ENCODE measurements at regions not wholly inside any gene's neighbourhood (a gene's known extent, or its start where the extent isn't known, plus 50 kb on each side); places are given as distances from the start of the nearest gene placed in this dataset.

- Histone ChIP-seq H3K9me3 (ENCODE audit: control insufficient read depth, low read depth, low read length) (no peaks in the 10 kb centered on the region), H3K79me2 (ENCODE audit: control insufficient read depth, insufficient read depth, low read length) (no peaks in the 10 kb centered on the region), H2AFZ (ENCODE audit: control insufficient read depth, low read length) (no peak overlapping the region), H3K27ac (ENCODE audit: control insufficient read depth, insufficient read depth, low read length) (no peak overlapping the region), H3K4me1 (ENCODE audit: control insufficient read depth, extremely low read depth, insufficient read depth, low read length) (no peaks in the 10 kb centered on the region), H3K9ac (ENCODE audit: control insufficient read depth, extremely low read depth, insufficient read depth, low read length) (no peak overlapping the region), H3K9me1 (ENCODE audit: control insufficient read depth, extremely low read depth, insufficient read depth, low read length) (no peaks in the 10 kb centered on the region), H3K4me3 (ENCODE audit: control insufficient read depth in 2 of 3, extremely low read depth in 1 of 3, insufficient read depth in 2 of 3, low read depth in 1 of 3, low read length in 3 of 3) (no peak overlapping the region), H3K36me3 (ENCODE audit: control insufficient read depth in 2 of 2, extremely low read depth in 1 of 2, insufficient read depth in 2 of 2, low read length in 2 of 2) (no peaks in the 10 kb centered on the region), H3K27me3 (ENCODE audit: control insufficient read depth, extremely low read depth, insufficient read depth, low read length) (no peaks in the 10 kb centered on the region), H4K20me1 (ENCODE audit: control insufficient read depth, extremely low read depth, insufficient read depth, low read length) (no peaks in the 10 kb centered on the region), H3K4me2 (ENCODE audit: control insufficient read depth, extremely low read depth, insufficient read depth, low read depth, low read length) (no peak overlapping the region)
- TF ChIP-seq, protein P1, sequence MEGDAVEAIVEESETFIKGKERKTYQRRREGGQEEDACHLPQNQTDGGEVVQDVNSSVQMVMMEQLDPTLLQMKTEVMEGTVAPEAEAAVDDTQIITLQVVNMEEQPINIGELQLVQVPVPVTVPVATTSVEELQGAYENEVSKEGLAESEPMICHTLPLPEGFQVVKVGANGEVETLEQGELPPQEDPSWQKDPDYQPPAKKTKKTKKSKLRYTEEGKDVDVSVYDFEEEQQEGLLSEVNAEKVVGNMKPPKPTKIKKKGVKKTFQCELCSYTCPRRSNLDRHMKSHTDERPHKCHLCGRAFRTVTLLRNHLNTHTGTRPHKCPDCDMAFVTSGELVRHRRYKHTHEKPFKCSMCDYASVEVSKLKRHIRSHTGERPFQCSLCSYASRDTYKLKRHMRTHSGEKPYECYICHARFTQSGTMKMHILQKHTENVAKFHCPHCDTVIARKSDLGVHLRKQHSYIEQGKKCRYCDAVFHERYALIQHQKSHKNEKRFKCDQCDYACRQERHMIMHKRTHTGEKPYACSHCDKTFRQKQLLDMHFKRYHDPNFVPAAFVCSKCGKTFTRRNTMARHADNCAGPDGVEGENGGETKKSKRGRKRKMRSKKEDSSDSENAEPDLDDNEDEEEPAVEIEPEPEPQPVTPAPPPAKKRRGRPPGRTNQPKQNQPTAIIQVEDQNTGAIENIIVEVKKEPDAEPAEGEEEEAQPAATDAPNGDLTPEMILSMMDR (optimal IDR thresholded peaks at IDR 0.05 in 1 of 3, IDR thresholded peaks at IDR 0.05 in 1 of 3, conservative IDR thresholded peaks at IDR 0.05 in 1 of 3; ENCODE audit: extremely low read depth in 1 of 3, insufficient read depth in 2 of 3, low read length in 3 of 3): no peak
- no peak for TF ChIP-seq EZH2 (IDR thresholded peaks at IDR 0.05; ENCODE audit: low read length)
- FAIRE-seq (no peak), DNase-seq (ENCODE audit: low read depth, low spot score) (no peak)
- dilution Hi-C loops (cut with MboI; ENCODE audit: extremely low pct_ligation_motif_present, low sequenced_read_pairs): no loop called here
Observed at GRCh38 chrX:137245183-137245582, 211.4 kb upstream of the GPR101 start.

- Histone ChIP-seq H3K4me3 (ENCODE audit: control insufficient read depth in 2 of 3, extremely low read depth in 1 of 3, insufficient read depth in 2 of 3, low read depth in 1 of 3, low read length in 3 of 3) (no peak overlapping the region), H3K36me3 (ENCODE audit: control insufficient read depth in 2 of 2, extremely low read depth in 1 of 2, insufficient read depth in 2 of 2, low read length in 2 of 2) (no peaks in the 10 kb centered on the region), H3K27me3 (ENCODE audit: control insufficient read depth, extremely low read depth, insufficient read depth, low read length) (no peaks in the 10 kb centered on the region), H2AFZ (ENCODE audit: control insufficient read depth, low read length) (no peak overlapping the region), H3K9me1 (ENCODE audit: control insufficient read depth, extremely low read depth, insufficient read depth, low read length) (no peaks in the 10 kb centered on the region), H3K4me1 (ENCODE audit: control insufficient read depth, extremely low read depth, insufficient read depth, low read length) (no peaks in the 10 kb centered on the region), H3K9ac (ENCODE audit: control insufficient read depth, extremely low read depth, insufficient read depth, low read length) (no peak overlapping the region), H3K79me2 (ENCODE audit: control insufficient read depth, insufficient read depth, low read length) (no peaks in the 10 kb centered on the region), H4K20me1 (ENCODE audit: control insufficient read depth, extremely low read depth, insufficient read depth, low read length) (no peaks in the 10 kb centered on the region), H3K9me3 (ENCODE audit: control insufficient read depth, low read depth, low read length) (no peaks in the 10 kb centered on the region), H3K4me2 (ENCODE audit: control insufficient read depth, extremely low read depth, insufficient read depth, low read depth, low read length) (no peak overlapping the region), H3K27ac (ENCODE audit: control insufficient read depth, insufficient read depth, low read length) (no peak overlapping the region)
- dilution Hi-C loops (cut with MboI; ENCODE audit: extremely low pct_ligation_motif_present, low sequenced_read_pairs): no loop called here
- FAIRE-seq (no peak), DNase-seq (ENCODE audit: low read depth, low spot score) (no peak)
- TF ChIP-seq EZH2 (IDR thresholded peaks at IDR 0.05; ENCODE audit: low read length): no peak
Observed at GRCh38 chrX:137236837-137237236, 203.0 kb upstream of the GPR101 start.

DNA sequence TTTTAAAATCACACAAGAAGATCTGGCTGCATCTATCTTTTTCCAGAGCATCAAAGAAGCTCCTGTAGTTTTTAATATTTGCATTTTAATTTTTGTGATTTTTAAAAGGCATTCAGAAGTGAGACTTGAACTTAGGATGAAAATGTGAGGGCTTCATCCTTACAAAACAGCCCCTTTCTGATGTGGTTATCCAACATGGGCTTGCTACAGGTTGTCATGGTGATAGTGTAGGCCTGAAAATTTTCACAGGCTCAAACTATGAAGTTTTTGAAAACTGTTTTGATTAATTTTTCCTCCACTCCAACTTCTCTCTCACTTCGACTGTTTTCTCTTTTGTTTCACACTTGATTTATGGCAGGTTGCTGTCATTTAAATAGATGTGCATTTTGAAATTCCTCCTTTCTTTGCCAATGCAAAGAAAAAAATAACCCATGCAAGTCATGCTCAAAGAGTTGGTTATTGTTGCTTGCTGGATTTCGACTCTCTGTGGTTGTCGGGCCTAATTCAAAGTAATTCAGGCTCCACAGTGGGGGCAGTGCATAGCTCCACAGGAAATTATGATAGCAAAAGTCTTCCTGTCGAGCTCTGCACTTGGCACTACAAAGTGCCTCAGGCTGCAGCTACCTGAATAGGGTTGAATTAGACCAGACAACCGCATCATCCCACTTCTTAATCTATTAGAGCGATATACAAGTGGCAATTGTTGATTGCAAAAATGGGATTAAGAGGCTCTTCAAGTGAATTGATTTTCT is 201.0 kb upstream of the GPR101 start:
- Histone ChIP-seq H3K4me2 (ENCODE audit: control insufficient read depth, extremely low read depth, insufficient read depth, low read depth, low read length) (no peak overlapping the region), H3K9ac (ENCODE audit: control insufficient read depth, extremely low read depth, insufficient read depth, low read length) (no peak overlapping the region), H3K27me3 (ENCODE audit: control insufficient read depth, extremely low read depth, insufficient read depth, low read length) (no peaks in the 10 kb centered on the region), H3K9me3 (ENCODE audit: control insufficient read depth, low read depth, low read length) (no peaks in the 10 kb centered on the region), H3K79me2 (ENCODE audit: control insufficient read depth, insufficient read depth, low read length) (no peaks in the 10 kb centered on the region), H2AFZ (ENCODE audit: control insufficient read depth, low read length) (no peak overlapping the region), H3K4me3 (ENCODE audit: control insufficient read depth in 2 of 3, extremely low read depth in 1 of 3, insufficient read depth in 2 of 3, low read depth in 1 of 3, low read length in 3 of 3) (no peak overlapping the region), H3K27ac (ENCODE audit: control insufficient read depth, insufficient read depth, low read length) (no peak overlapping the region), H4K20me1 (ENCODE audit: control insufficient read depth, extremely low read depth, insufficient read depth, low read length) (no peaks in the 10 kb centered on the region), H3K36me3 (ENCODE audit: control insufficient read depth in 2 of 2, extremely low read depth in 1 of 2, insufficient read depth in 2 of 2, low read length in 2 of 2) (no peaks in the 10 kb centered on the region), H3K4me1 (ENCODE audit: control insufficient read depth, extremely low read depth, insufficient read depth, low read length) (no peaks in the 10 kb centered on the region), H3K9me1 (ENCODE audit: control insufficient read depth, extremely low read depth, insufficient read depth, low read length) (no peaks in the 10 kb centered on the region)
- FAIRE-seq: no peak
- no peak for TF ChIP-seq EZH2 (IDR thresholded peaks at IDR 0.05; ENCODE audit: low read length)
- TF ChIP-seq, protein P1 (optimal IDR thresholded peaks at IDR 0.05 in 1 of 3, IDR thresholded peaks at IDR 0.05 in 1 of 3, conservative IDR thresholded peaks at IDR 0.05 in 1 of 3; ENCODE audit: extremely low read depth in 1 of 3, insufficient read depth in 2 of 3, low read length in 3 of 3): no peak
- DNase-seq (ENCODE audit: low read depth, low spot score): no peak
- dilution Hi-C loops (cut with MboI; ENCODE audit: extremely low pct_ligation_motif_present, low sequenced_read_pairs): no loop called here

Measured in keratinocyte (primary cell).